ENCODE measurements at regions not wholly inside any gene's neighbourhood (a gene's known extent, or its start where the extent isn't known, plus 50 kb on each side); places are given as distances from the start of the nearest gene placed in this dataset.

DNA sequence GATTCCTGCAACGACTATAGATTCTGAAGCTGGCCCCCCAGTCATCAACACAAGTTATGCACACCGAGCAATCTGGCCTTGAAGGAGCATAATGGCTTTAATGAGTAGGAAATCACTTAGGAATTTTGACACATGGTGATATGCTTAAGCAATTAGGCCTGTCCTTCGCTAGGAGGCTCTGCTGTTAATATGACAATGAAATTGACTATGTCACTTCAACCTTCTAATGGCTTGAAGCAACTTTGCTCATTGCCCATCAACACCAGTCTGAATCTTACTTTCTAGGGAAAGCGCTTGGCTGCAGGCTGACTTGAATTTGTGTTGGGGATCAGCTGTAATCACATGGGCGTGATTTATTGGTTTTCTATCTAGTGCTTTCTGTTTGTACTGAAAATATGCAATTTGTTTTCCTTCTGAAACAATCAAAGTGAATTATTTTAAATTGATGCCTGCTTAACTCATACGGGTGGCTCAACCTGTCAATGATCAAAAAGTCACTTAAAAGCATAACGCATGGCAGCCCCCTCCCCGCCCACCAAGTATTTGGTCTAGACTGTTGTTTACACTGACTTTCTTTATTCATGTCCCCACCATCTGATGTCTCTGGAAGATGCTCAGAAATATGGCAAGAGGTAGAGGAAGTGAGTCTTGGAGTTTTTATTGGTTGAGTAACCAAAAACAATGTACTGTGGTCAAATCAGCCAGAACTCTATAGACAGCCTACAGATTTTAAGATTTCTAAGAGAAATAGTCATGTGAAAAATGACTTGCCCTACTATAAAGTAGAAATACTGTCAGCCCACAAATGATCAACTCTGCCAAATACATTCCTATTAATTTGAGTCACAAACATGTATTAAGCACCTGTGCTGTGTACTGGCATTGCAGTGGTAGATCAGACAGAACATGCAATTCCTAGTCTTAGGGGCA lies 344.9 kb downstream of the RBM43 start:
- no peaks in the 10 kb centered on the region for H3K9me3 ChIP-seq (ENCODE audit: low read depth, low read length)
- DNase-seq (ENCODE audit: insufficient read length, low spot score, missing footprints) = no peak

GRCh38 chr2:150911766-150912280 lies 349.8 kb downstream of the RBM43 start:
- peak; percentile 17 for DNase-seq (ENCODE audit: insufficient read length, low spot score, missing footprints)
- peak overlapping the region; percentile 90 for H3K27ac ChIP-seq (ENCODE audit: low read depth, low read length)
- no peaks in the 10 kb centered on the region for H4K20me1 ChIP-seq (ENCODE audit: insufficient read depth, low read length)
- H3K4me1 ChIP-seq (ENCODE audit: insufficient read depth, low read length) = peaks cover 13% of the 10 kb centered on the region
- H3K27me3 ChIP-seq (ENCODE audit: insufficient read depth, low read length) = no peaks in the 10 kb centered on the region
- TF ChIP-seq, protein P1, sequence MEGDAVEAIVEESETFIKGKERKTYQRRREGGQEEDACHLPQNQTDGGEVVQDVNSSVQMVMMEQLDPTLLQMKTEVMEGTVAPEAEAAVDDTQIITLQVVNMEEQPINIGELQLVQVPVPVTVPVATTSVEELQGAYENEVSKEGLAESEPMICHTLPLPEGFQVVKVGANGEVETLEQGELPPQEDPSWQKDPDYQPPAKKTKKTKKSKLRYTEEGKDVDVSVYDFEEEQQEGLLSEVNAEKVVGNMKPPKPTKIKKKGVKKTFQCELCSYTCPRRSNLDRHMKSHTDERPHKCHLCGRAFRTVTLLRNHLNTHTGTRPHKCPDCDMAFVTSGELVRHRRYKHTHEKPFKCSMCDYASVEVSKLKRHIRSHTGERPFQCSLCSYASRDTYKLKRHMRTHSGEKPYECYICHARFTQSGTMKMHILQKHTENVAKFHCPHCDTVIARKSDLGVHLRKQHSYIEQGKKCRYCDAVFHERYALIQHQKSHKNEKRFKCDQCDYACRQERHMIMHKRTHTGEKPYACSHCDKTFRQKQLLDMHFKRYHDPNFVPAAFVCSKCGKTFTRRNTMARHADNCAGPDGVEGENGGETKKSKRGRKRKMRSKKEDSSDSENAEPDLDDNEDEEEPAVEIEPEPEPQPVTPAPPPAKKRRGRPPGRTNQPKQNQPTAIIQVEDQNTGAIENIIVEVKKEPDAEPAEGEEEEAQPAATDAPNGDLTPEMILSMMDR (IDR thresholded peaks at IDR 0.05; ENCODE audit: extremely low read depth, low read depth, low read length) = peak; percentile 56
- H2AFZ ChIP-seq (ENCODE audit: low read length) = peak overlapping the region; percentile 78
- H3K4me3 ChIP-seq (ENCODE audit: insufficient read depth, low read length) = peak overlapping the region; percentile 53
- H3K36me3 ChIP-seq (ENCODE audit: insufficient read depth, low read length) = no peaks in the 10 kb centered on the region
- H3K9me3 ChIP-seq (ENCODE audit: low read depth, low read length) = no peaks in the 10 kb centered on the region
- no peaks in the 10 kb centered on the region for H3K79me2 ChIP-seq (ENCODE audit: insufficient read depth, low read length)
- peak overlapping the region; percentile 77 for H3K4me2 ChIP-seq (ENCODE audit: insufficient read depth, low read length)

More for the DNA sequence above, 344.9 kb downstream of the RBM43 start:
- Histone ChIP-seq H3K4me3 (ENCODE audit: insufficient read depth, low read length) (no peak overlapping the region), H3K4me2 (ENCODE audit: insufficient read depth, low read length) (no peak overlapping the region), H3K27ac (ENCODE audit: low read depth, low read length) (no peak overlapping the region), H3K79me2 (ENCODE audit: insufficient read depth, low read length) (no peaks in the 10 kb centered on the region), H3K4me1 (ENCODE audit: insufficient read depth, low read length) (peaks cover 26% of the 10 kb centered on the region), H3K36me3 (ENCODE audit: insufficient read depth, low read length) (no peaks in the 10 kb centered on the region), H2AFZ (ENCODE audit: low read length) (no peak overlapping the region), H4K20me1 (ENCODE audit: insufficient read depth, low read length) (no peaks in the 10 kb centered on the region), H3K27me3 (ENCODE audit: insufficient read depth, low read length) (no peaks in the 10 kb centered on the region)
- TF ChIP-seq, protein P1 (IDR thresholded peaks at IDR 0.05; ENCODE audit: extremely low read depth, low read depth, low read length) = no peak

DNA sequence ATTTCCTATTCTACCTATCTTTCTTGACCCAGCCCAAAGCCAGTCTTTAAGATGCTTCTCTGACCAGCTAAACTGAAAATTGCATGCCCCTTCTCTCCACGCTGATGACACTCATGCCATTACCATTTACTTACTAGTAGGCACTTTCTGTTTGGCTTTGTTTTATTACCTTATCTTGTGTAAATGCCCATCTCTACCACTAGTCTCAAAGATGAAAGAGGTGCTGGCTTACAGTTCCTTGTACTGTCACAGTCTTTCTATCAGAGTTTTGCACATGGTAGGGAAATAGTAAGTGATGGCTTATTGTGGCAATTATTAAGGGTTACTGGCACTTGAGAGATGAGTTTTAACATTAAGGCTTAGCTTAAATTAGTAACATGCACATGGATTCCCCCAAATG lies 352.1 kb downstream of the RBM43 start:
- Histone ChIP-seq H2AFZ (ENCODE audit: low read length) (no peak overlapping the region), H3K27ac (ENCODE audit: low read depth, low read length) (no peak overlapping the region), H3K9me3 (ENCODE audit: low read depth, low read length) (no peaks in the 10 kb centered on the region), H3K79me2 (ENCODE audit: insufficient read depth, low read length) (no peaks in the 10 kb centered on the region), H3K4me1 (ENCODE audit: insufficient read depth, low read length) (peaks cover 13% of the 10 kb centered on the region), H3K27me3 (ENCODE audit: insufficient read depth, low read length) (no peaks in the 10 kb centered on the region), H3K36me3 (ENCODE audit: insufficient read depth, low read length) (no peaks in the 10 kb centered on the region), H3K4me2 (ENCODE audit: insufficient read depth, low read length) (no peak overlapping the region), H4K20me1 (ENCODE audit: insufficient read depth, low read length) (no peaks in the 10 kb centered on the region), H3K4me3 (ENCODE audit: insufficient read depth, low read length) (no peak overlapping the region)
- TF ChIP-seq, protein P1 (IDR thresholded peaks at IDR 0.05; ENCODE audit: extremely low read depth, low read depth, low read length) = peak; percentile 27
- DNase-seq (ENCODE audit: insufficient read length, low spot score, missing footprints) = no peak

DNA sequence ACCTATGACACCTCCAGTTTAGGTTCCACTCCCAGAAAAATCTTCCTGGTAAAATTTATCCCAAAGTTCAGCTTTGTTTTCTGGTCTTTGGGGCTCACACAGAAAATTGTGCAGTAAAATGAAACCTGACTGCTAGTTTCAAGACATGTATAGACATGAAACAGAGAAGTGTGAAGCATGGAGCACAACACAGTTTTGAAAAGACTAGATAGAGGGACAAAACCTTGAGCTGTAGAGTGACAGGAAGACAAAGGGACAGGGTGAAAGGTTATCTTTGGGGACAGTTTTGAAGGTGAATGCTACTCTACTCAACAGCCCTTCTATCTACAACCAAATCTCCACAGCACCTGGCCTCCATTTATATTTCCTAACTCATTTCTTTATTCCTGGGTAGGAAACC lies 352.6 kb downstream of the RBM43 start:
- no peaks in the 10 kb centered on the region for H4K20me1 ChIP-seq (ENCODE audit: insufficient read depth, low read length)
- no peak overlapping the region for H3K4me3 ChIP-seq (ENCODE audit: insufficient read depth, low read length)
- H3K79me2 ChIP-seq (ENCODE audit: insufficient read depth, low read length) = no peaks in the 10 kb centered on the region
- H3K9me3 ChIP-seq (ENCODE audit: low read depth, low read length) = no peaks in the 10 kb centered on the region
- TF ChIP-seq, protein P1 (IDR thresholded peaks at IDR 0.05; ENCODE audit: extremely low read depth, low read depth, low read length) = no peak
- H2AFZ ChIP-seq (ENCODE audit: low read length) = no peak overlapping the region
- no peaks in the 10 kb centered on the region for H3K36me3 ChIP-seq (ENCODE audit: insufficient read depth, low read length)
- no peak overlapping the region for H3K27ac ChIP-seq (ENCODE audit: low read depth, low read length)
- no peak overlapping the region for H3K4me2 ChIP-seq (ENCODE audit: insufficient read depth, low read length)
- peaks cover 13% of the 10 kb centered on the region for H3K4me1 ChIP-seq (ENCODE audit: insufficient read depth, low read length)
- H3K27me3 ChIP-seq (ENCODE audit: insufficient read depth, low read length) = no peaks in the 10 kb centered on the region
- no peak for DNase-seq (ENCODE audit: insufficient read length, low spot score, missing footprints)

All from osteoblast (primary cell).